ENCODE measurements at regions not wholly inside any gene's neighbourhood (a gene's known extent, or its start where the extent isn't known, plus 50 kb on each side); places are given as distances from the start of the nearest gene placed in this dataset.

- DNase-seq (ENCODE audit: low spot score) = no peak
- Histone ChIP-seq H3K27ac (no peak overlapping the region), H3K4me3 (no peak overlapping the region)
- no peak for TF ChIP-seq CTCF (IDR thresholded peaks at IDR 0.05)
Observed at GRCh38 chr15:58344213-58345070, 87.3 kb upstream of the LIPC start.

GRCh38 chr15:58346361-58346760, 85.4 kb upstream of the LIPC start:
- H3K4me3 ChIP-seq = no peak overlapping the region
- TF ChIP-seq CTCF (IDR thresholded peaks at IDR 0.05) = no peak
- no peak overlapping the region for H3K27ac ChIP-seq
- no peak for DNase-seq (ENCODE audit: low spot score)

GRCh38 chr15:58348095-58348812, 83.5 kb upstream of the LIPC start:
- no peak overlapping the region for H3K27ac ChIP-seq
- H3K4me3 ChIP-seq = no peak overlapping the region
- no peak for TF ChIP-seq CTCF (IDR thresholded peaks at IDR 0.05)
- no peak for DNase-seq (ENCODE audit: low spot score)

GRCh38 chr15:58352026-58352929, 79.5 kb upstream of the LIPC start:
- H3K4me3 ChIP-seq = no peak overlapping the region
- no peak overlapping the region for H3K27ac ChIP-seq
- no peak for TF ChIP-seq CTCF (IDR thresholded peaks at IDR 0.05)
- no peak for DNase-seq (ENCODE audit: low spot score)

GRCh38 chr15:58355382-58355971, 76.3 kb upstream of the LIPC start:
- Histone ChIP-seq H3K4me3 (no peak overlapping the region), H3K27ac (no peak overlapping the region)
- no peak for DNase-seq (ENCODE audit: low spot score)
- no peak for TF ChIP-seq CTCF (IDR thresholded peaks at IDR 0.05)

GRCh38 chr15:58355973-58356372, 75.8 kb upstream of the LIPC start:
- no peak for DNase-seq (ENCODE audit: low spot score)

More at GRCh38 chr15:58355973-58356372, 75.8 kb upstream of the LIPC start:
- Histone ChIP-seq H3K4me3 (no peak overlapping the region), H3K27ac (no peak overlapping the region)
- TF ChIP-seq CTCF (IDR thresholded peaks at IDR 0.05) = no peak
